ENCODE measurements at regions not wholly inside any gene's neighbourhood (a gene's known extent, or its start where the extent isn't known, plus 50 kb on each side); places are given as distances from the start of the nearest gene placed in this dataset.

GRCh38 chr20:56855708-56856107 is 226.6 kb downstream of the TFAP2C start:
- TF ChIP-seq EZH2 (IDR thresholded peaks at IDR 0.05; ENCODE audit: borderline replicate concordance, control insufficient read depth, low read depth, low read length) = no peak
- TF ChIP-seq POLR2A (IDR thresholded peaks at IDR 0.05; ENCODE audit: low read depth, low read length) = no peak
- no peak for TF ChIP-seq ZBED1 (IDR thresholded peaks at IDR 0.05; ENCODE audit: borderline replicate concordance)
- no peak for TF ChIP-seq ZNF384 (IDR thresholded peaks at IDR 0.05; ENCODE audit: borderline replicate concordance, low read depth, low read length)
- TF ChIP-seq CTCF (IDR thresholded peaks at IDR 0.05 in 2 of 3, conservative IDR thresholded peaks at IDR 0.05 in 1 of 3; ENCODE audit: control insufficient read depth in 2 of 3, extremely low read depth in 1 of 3, insufficient read depth in 1 of 3, low read depth in 3 of 3, low read length in 3 of 3) = no peak
- TF ChIP-seq JUND (IDR thresholded peaks at IDR 0.05; ENCODE audit: low read depth, low read length) = no peak
- TF ChIP-seq FOXM1 (IDR thresholded peaks at IDR 0.05; ENCODE audit: low read depth, low read length) = no peak
